Suppressor macrophage (primary cell): ENCODE measurements at regions not wholly inside any gene's neighbourhood (a gene's known extent, or its start where the extent isn't known, plus 50 kb on each side); places are given as distances from the start of the nearest gene placed in this dataset.

Experiments used
- DNase-seq, 4 experiments: peaks; one replicate each; pipeline ENCODE4 v3.0.0-alpha.2; 2020 to 2022

- no peak for DNase-seq
Measured at GRCh38 chr7:136807598-136807997, 60.9 kb upstream of the CHRM2 start.

DNA sequence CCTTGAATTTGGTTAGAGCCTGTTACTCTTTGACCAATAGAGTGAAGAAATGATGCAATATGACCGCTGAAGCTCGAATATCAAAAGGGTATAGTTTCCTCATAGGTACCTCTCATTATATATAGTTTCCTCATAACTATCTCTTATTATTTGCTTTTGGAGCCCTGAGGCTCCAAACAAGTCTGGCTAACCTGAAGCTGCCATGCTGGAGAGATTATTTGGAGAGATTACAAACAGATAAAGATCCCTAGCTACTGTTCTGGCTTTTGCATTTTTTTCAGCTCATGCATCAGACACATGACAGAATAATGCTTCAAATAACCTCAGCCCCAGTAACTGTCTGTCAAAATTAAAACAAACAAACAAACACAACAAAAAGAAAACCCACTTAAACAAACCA lies 65.4 kb upstream of the CHRM2 start:
- no peak for DNase-seq

- DNase-seq, result no peak
Measured at GRCh38 chr7:136783934-136784333, 84.5 kb upstream of the CHRM2 start.

DNA sequence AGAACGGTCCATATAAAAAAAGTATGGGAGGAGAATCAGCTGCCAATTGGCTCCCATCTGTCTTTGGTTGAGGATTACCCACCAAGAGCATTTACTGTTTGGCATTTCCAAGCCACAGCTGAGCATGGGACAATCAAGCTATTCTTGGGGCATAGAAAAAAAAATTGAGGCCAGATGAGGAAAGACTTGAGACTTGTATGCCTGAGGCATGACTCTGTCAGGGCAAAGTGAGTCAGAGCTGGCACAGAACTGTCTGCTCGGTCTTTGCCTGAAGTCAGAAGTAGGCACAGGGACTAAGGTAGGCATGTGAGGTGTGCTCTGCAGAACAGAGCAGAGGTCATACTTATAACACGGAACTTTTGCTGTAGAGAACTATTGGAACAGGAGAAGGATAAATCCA lies 126.5 kb upstream of the CHRM2 start:
- DNase-seq, result no peak

GRCh38 chr7:136728945-136729344 lies 139.5 kb upstream of the CHRM2 start:
- no peak for DNase-seq

- no peak for DNase-seq
Measured at GRCh38 chr7:136726460-136726859, 142.0 kb upstream of the CHRM2 start.

DNA sequence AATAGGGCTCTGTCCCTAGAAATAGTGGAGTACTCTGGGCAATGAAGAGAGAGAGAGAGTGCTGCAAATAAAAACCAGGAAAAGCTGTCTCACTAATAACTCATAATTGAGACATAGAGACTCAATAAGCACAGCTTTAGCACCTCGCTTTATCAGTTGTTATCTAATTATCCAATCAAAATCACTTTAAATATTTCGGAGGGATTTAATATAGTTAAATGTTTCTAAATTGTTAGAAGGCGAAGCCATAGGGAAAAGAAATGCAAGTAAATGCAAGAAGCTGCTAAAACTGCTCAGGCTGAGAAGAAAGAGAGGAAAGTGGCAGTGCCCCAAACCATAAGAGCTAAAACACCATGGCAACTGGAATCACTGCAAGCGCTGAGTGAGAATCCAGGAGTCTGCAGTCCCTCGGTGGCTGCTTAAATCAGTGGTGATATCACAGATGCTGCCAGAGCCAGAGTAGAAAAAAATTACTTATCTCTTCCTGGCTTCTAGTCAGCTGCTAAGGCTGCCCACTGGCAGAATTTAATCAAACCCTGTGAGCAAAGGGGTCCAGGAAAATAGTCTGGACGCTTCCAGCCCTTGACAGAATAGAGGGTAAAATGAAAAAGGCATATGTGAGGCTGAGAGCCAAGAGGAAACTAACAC lies 150.4 kb upstream of the CHRM2 start:
- DNase-seq, result no peak

- DNase-seq, result no peak
Measured at GRCh38 chr7:136714062-136714461, 154.4 kb upstream of the CHRM2 start.

DNA sequence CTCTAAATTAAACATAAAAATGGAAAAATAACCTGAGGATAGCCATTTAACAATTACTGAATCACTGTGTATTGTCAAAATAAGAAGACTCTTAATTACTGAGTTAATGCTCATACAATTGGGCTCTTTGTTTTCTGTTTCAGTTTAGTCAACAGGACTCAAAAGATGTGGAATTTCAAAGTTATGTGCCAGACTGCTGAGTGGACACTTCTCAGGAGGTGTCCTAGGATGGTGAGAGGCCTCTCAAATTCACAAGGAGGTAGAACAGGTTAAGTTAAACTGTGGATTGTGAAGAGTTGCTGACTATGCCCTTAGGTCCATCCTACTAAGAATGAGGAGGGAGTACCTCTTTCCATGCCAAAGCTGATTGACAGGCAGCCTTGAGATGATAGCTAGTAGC lies 157.7 kb upstream of the CHRM2 start:
- no peak for DNase-seq

DNA sequence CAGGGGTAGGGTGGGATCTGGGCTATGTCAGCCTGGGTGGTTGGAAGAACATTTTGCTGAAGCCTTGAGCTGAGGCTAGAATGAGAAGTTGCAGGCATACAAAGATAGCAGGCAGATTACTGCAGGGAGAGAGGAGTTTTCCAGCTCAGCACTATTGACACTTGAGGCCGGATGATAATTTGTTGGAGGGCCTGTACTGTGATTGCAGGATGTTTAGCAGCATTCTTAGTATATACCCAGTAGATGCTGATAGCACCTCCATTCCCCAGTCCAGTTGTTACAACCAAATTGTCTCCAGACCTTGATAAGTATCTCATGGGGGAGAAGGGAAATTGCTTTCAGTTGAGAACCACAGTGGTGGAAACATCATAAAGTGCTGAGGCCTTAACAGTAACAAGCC lies 158.6 kb upstream of the CHRM2 start:
- no peak for DNase-seq

- DNase-seq, result no peak
Measured at GRCh38 chr7:136702913-136703312, 165.5 kb upstream of the CHRM2 start.

DNA sequence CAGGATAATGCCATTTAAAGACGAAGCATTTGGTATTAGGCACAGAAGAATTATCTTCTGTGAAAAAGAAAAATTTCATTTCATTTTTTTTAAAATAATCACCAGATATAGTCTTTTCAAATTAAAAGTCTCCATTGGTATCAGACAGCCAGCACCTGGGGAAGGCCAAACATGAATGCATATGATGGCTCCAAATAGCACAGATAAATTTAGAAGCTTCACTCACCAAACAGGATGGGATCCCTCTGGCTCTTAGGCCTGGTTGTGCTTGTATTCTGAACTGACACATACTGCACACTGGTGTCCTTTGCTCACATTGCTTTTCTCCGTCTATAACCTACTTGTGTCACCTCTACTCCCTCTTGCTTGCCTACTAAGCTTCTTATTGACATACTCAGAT lies 169.5 kb upstream of the CHRM2 start:
- no peak for DNase-seq

DNA sequence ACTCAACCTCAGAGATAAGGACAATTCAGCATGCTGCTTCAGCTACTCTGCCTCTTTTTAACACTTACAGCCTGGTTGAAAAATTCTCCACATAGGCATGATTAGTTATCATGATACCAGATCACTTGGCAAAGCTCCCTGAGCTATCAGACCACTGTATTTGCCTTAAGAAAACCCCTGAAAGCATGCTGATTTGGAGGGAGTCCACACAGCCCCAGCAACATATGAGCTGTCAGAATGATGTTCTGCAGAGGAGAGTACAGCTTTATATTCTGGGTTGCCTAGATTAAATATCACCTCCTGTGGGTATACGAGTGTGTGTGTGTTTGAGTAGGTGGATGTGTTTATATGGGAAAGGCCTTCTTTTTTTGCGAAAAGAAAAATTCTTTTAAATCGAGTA lies 170.2 kb upstream of the CHRM2 start:
- no peak for DNase-seq

- DNase-seq, result no peak
Measured at GRCh38 chr7:136697271-136697670, 171.2 kb upstream of the CHRM2 start.

DNA sequence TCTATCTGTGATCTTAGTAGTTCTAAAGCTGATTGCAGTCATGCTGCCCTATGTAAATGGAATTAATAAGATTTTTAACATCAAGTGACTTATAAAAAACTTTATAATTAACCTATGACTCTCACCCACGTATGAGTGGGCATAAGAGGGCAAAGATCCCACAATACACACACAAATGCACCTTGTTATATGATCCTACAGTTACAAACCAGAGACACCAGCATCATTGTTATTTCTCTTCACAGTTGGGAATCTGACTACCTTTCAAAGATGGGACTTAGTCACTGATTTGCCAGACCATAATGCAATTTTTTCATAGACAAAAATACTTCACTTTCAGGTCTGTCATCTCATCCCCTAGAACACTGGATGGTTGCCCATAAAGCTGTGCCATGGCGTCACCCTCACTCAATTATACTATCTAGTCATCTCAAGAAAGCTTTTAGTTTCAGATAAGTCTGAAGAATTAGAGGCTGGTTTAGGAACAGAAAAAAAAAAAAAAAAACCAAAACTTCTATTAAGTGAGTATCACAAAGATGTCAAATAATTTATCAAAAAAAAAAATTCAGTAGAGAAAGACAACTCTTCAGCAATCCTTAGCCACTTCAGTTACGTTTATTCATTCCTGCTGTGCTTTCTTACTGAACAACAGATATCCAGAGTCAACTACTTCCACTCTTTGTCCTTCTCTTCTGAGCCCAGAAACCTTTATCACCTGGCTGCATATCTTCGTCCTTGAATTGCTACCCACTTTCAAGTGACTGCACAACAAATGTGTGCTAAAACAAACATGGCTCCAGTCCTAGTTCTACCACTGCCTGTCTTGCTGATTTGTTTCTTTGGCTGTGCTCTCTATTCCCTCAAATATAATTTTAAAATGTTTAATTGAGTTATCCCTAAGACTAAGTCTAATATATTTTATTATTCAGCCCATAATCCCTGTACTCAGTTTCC lies 175.0 kb upstream of the CHRM2 start:
- no peak for DNase-seq

DNA sequence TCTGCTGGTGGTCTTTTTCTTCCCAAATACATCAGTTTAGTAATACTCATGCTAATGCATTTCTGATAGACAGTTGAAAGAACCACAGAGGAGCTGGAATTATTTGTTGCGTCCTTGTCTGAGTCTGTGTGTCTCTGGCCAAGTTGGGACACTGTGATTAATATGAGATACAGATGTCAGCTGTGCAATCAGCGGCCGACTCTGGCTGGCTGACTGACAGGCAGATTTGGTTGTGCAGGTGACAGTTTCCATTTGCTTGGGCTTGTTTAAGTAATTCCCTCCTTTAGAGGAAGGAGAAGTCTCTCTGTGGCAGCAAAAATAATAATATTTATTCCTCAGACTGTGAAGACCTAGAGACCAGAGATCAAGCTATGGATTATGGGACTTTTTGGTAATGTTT lies 176.2 kb upstream of the CHRM2 start:
- DNase-seq, result no peak

DNA sequence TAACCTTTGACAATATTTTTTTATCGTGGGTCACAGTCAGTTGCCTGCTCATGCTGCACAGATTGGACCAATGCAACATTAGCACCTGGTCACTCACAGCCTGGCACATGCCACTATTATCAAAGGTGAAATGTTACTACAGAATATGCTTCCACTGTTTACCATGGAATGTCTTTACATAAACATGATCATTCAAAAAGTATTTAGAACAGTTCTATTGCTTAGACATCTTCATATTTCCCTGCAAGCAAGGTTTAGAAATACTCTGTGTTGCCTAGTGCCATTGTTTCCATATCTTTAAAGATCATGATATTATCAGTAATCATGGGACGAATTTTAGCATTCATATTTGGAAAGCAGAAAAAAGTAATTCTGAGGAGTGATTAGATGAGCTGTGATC lies 179.9 kb upstream of the CHRM2 start:
- DNase-seq, result no peak

GRCh38 chr7:136687693-136688322 lies 180.6 kb upstream of the CHRM2 start:
- DNase-seq, result peak; percentile 17 to 43 (median 30)

DNA sequence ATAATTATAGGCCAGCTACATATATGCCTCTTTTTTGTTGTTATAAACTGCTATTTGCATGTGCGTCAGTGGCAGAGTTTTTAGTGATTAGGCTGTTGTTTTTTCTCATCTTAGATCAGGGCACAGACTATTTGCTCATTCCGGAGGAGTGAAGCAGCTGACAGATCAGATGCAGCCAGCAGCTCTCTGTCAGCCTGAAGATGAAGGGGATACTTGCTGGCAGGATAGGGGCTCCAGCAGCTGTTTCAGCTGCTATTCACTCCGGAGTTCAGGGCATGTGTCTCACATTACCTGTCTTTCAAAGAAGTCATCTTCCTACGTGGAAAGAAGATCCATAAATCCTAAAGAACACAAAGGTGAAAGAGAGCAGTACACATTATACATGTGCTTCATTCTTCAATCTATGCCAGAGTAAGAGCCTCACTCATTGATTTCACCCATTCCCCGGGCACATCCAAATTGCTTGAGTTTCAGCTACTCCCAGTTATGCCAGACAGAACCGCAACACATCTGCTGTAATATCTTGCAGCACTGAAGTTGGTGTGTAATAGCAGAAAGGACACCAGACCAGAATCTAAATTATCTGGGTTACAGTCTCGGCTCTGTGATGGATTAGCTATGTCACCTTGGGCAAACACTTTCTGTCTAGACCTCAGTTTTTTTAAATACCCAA lies 182.8 kb upstream of the CHRM2 start:
- no peak for DNase-seq

- peak in 3 of 4 experiments; percentile 5 to 20 (median 14) for DNase-seq
Measured at GRCh38 chr7:136677471-136678365, 190.7 kb upstream of the CHRM2 start.

DNA sequence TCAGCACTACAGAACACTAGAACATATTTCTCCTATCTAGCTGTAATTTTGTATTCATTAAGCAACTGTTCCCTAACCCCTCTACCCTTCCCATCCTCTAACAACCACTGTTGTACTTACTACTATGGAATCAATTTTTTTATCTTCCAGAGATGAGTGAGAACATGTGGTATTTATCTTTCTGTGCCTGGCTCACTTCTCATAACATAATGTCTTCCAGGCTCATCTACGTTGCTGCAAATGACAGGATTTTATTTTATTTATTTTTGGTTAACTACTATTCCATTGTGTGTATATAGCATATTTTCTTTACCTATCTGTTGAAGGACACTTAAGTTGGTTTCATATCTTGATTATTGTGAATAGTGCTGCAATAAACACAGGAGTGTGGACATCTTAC lies 200.9 kb upstream of the CHRM2 start:
- DNase-seq, result no peak
